ENCODE measurements at regions not wholly inside any gene's neighbourhood (a gene's known extent, or its start where the extent isn't known, plus 50 kb on each side); places are given as distances from the start of the nearest gene placed in this dataset.
"Not testable (repeated sequence)": the region's sequence is repeated elsewhere in the genome, so short reads cannot be mapped to it uniquely, and the experiment has no call there.

DNA sequence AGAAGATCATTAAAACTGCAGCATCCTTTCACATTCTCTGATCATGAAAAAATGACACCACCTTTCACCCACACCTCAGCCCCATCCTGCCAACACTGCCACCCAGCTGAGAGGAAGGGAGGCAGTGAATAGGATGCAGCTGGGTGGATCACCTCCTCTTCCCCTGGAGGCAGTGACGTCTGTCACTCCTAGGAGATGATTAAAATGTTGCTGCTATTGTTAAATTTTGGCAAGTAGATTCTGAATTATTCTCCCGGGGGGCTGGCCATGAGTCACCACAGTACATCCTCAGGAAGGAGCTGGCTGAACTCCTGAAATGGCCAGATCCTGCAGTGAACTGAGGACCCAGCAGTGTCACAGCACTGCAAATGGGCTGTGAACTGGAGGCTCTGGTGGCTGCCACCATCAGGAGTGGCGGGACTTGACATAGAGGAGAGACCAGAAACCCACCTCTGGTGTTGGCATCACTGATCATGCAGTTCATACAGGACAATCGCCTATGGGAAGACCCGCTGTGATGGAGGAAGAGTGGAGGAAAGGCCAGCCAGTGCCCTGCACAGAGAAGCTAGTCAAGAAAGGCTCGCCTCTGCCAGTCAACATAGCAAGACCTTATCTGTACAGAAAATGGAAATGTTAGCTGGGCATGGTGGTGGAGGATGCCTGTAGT lies 199.1 kb downstream of the FAM43A start:
- no peak for DNase-seq

DNA sequence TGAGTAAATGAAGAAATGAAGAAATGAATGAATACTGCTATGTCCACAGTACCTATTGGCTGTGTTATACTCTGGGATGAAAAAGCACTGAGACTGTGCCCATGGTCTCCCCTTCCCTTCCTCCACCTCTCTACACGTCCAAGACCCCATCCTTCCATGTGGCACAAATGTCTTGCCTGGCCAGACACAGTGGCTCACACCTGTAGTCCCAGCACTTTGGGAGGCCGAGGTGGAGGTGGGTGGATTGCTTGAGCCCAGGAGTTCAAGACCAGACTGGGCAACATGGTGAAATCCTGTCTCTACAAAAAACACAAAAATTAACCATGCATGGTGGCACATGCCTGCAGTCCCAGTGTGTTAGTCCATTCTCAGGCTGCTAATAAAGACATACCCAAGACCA lies 200.1 kb downstream of the FAM43A start:
- DNase-seq, result no peak

DNA sequence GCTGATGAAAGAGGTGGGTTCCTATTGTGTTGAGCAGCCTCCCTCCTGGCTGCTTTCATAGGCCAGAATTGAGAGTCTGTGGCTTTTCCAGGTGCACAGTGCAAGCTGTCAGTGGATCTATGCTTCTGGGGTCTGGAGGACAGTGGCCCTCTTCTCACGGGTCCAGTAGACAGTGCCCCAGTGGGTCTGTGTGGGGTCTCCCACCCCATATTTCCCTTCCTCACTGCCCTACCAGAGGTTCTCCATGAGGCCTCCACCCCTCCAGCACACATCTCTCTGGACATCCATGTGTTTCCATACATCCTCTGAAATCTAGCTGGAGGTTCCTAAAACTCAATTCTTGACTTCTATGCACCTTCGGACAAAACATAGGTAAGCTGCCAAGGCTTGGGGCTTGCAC lies 201.2 kb downstream of the FAM43A start:
- DNase-seq, result no peak

DNA sequence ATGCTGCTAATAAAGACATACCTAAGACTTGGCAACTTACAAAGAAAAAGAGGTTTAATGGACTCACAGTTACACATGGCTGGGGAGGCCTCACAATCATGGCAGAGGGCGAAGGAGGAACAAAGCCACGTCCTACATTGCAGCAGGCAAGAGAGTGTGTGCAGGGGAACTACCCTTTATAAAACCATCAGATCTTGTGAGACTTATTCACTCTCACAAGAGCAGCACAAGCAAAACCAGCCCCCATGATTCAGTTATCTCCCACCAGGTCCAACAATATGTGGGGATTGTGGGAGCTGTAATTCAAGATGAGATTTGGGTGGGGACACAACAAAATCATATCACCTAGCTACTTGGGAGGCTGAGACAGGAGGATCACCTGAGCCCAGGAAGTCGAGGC lies 202.4 kb downstream of the FAM43A start:
- DNase-seq, result not testable (repeated sequence)

DNA sequence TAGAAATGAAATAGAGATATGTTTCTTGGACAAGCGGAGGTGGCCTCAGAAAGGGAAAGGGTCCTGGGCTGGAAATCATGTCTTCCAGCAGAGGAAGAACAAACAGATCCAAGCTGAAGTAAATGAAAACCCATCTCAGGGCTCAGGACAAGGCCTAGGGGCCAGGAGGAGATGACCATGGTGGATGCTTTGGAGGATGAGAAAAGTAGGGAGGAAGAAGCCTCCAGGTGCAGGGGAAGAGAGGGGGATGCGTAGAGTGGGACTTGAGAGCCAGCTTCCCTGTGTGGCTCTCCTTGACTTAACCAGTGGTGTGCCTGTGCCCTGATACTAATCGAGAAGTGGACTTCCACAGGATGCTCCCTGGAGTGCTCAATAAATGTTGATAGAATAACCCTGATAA lies 203.2 kb downstream of the FAM43A start:
- DNase-seq, result no peak

DNA sequence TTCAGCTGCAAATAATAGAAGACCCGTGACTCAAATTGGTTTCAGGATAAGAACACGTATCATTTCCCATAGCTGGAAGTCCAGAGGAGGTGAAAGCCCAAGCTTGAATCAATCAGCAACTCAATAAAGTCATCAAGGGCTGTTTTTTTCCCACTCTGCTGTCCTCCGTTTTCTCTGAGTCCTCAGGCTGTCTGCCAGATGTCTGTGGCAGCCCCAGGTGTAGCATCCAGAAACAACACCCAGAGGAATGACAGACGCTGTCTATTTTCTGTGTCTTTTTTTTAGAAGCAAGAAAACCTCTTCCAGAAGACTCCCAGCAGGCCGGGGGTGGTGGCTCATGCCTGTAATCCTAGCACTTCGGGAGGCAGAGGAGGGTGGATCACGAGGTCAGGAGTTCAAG lies 204.4 kb downstream of the FAM43A start:
- no peak for DNase-seq

DNA sequence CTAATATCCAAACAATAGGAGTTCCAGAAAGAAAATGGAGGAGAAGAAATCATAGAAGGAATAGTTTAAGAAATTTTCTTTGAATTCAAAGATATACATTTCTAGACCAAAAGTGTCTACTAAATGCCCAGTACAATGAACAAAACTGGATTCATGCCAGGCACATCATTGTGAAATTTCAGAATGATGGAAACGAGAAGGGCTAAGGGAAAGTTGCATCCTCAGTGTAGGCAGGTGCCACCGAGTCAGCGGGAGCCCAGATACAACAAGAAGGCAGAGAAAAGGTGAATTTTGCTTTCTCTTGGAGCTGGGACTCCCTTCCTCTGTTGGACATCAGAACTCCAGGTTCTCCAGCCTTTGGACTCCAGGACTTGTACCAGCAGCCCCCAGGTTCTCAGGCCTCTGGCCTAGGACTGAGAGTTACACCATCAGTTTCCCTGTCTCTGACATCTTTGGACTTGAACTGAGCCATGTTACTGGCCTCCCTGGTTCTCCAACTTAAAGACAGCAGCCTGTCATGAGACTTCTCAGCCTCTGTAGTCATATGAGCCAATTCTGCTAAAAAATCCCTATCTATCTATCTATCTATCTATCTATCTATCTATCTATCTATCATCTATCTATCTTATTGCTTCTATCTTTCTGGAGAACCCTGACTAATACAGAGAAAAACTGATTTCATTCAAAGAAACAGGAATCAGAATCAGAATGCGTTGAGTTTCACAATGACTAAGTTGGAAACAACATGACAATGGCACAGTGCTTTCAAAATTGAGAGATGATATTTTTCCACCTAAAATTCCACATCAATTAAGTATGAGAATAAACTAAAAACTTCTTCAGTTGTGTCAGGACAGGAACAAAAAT lies 207.7 kb downstream of the FAM43A start:
- DNase-seq, result no peak

DNA sequence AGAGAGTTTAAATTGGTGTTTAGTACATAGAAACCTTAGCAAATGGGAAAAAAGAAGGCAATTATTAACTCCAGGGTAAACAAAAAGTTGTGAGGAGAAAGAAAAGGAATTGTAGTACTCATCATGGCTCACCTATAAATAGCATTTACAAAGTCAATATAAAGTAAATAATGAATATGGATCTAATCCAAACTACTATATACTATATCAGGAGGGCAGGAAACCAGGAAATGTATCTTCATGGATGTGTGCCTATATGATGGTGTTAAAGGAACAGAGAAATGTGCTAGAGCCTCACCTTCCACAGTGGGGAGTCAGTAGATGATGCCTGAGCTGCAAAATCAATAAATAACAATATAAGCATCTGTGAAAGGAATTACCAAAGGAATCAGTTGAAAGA lies 208.9 kb downstream of the FAM43A start:
- no peak for DNase-seq

DNA sequence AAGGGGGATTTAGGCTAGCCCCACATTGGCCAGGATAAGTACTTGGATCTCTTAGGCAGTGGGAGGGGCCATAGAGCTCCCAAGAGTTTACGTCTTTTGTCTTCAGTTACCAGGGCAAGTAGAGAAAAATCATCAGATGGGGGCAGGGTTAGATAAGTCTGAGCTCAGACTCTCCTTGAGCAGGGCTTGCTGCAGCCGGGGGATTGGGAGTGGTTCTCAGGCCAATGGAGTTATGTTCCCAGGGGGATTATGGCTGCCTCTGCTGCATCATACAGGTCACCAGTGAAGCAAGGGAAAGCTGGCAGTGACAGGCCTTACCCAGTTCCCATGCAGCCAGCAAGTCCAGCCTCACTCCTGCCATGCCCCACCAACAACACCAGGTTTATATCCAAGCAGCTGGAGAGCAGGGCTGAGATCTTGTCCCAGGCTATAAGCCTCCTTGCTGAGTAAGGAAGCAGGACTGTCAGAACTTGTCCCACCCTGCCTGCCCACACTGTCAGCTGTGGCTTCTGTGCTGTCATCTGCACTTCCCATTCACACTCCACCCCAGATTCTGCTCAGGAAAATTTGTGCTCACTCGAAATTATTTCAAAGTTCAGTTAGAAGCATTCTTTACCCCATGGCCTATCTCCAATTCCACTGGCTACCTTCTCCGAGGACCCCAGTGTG lies 215.3 kb downstream of the FAM43A start:
- no peak for DNase-seq

DNA sequence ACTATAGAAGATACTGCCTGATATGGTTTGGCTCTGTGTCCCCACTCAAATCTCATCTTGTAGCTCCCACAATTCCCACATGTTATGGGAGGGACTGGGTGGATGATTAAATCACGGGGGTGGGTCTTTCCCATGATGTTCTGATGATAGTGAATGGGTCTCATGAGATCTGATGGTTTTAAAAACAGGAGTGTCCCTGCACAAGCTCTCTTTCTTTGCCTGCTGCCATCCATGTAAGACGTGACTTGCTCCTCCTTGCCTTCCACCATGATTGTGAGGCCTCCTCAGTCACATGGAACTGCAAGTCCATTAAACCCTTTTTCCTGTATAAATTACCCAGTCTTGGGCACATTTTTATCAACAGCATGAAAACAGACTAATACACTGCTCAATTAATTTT lies 217.8 kb downstream of the FAM43A start:
- not testable (repeated sequence) for DNase-seq

DNA sequence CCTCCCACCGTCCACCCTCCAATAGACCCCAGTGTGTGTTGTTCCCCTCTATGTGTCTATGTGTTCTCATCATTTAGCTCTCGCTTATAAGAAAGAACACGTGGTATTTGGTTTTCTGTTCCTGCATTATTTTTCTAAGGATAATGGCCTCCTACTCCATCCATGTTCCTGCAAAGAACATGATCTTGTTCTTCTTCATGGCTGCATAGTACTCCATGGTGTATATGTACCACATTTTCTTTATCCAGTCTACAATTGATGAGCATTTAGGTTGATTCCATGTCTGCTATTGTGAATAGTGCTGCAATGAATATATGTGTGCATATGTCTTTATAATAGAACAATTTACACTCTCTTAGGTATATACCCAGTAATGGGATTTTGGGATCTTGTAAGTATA lies 219.3 kb downstream of the FAM43A start:
- DNase-seq, result not testable (repeated sequence)

DNA sequence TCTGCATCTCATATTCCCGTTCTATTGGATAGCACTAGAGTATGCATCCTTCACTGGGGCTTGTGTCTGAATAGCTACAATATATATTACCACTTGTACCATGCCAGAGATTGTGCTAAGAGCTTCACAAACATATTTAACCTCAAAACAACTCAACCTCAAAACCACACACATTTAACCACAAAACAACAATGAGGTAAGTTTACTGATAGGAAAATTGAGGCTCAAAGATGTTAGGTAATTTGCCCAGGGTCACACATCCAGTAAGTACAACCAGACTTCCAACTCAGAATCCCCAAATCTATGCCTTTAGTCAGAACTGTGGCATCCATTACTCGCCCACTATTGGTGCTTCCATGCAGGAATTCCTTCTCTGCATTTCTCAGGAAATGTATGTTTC lies 220.0 kb downstream of the FAM43A start:
- DNase-seq, result no peak

DNA sequence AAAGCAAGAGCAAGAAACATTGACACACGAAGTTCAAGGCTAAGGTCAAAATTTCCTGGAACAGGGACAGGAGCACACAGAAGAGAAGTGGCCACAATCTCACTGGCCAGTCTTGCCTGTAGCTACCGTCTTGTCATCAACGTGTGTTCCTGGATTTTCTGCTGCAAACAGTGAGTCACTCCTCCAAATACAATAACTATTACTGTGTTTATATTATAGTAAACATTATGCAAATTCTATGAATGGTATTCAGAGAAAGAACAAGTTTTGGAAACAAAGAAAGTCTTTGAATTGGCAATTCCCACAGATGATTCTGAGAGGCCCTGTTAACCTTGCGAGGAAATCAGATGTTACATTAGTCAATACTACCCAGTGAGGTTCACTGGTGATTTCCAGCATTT lies 220.5 kb downstream of the FAM43A start:
- no peak for DNase-seq

DNA sequence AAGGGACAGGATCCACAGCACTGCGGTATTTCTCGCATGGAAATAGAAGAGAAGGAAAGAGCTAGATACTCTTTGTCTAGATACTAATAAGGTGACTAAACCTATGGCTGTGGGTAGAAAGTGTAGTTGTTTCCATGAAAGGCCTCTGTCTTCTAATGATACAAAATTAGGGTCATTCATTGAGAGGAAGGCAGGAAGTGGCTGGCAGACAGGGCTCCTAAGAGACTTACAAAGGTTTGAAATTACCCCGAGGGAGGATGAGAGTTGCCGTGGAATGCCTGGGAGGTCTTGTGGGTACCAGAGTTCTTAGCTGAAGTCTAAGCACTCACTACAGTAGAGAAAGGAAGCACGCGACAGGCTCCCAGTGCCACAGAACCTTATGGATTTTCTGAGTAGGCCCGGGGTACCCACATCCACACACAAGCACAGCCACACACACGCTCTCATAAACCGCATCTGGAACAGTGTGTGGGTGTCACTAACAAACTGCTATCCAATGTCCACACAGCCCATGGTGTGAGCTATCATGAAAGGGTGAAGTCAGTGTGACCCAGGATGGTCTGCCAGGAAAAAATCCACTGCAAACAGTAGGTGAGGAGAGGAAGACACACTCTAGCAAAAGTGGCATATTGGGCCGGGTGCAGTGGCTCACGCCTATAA lies 221.4 kb downstream of the FAM43A start:
- DNase-seq, result no peak

DNA sequence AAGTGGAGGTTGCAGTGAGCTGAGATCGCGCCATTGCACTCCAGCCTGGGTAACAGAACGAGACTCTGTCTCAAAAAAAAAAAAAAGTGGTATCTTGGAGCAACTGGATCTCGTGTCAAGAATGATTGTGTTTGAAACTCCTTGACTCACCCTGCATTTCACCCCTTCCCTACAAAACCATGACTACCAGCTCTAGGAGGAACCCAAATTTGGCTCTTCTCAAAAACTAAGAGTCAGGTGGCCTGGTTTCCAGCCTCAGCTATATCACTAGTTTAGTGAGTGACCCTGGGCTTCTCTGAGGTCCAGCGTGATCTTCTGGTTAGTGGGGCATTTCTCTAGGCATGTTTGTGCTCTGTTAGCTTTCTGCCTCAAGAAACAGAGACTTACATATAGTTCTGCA lies 222.1 kb downstream of the FAM43A start:
- no peak for DNase-seq

DNA sequence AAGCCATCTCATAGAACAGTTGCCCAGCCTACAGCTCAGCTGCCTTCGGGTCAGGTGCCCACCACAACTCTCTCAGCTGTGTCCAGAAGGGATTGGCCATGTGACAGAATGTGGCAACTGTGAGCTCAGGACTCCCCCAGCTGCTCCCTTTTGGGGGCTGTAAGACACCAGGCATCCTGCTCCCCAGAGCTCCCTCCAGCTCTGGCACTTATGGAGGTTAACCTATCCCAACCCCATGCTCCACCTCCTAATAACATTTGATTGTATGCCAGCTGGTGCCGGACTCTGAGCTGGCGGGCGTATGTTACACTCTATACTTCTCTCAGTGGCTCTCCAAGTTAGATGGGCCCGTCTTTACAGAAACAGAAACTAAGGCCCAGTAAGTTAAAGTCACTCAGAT lies 222.8 kb downstream of the FAM43A start:
- DNase-seq, result no peak

DNA sequence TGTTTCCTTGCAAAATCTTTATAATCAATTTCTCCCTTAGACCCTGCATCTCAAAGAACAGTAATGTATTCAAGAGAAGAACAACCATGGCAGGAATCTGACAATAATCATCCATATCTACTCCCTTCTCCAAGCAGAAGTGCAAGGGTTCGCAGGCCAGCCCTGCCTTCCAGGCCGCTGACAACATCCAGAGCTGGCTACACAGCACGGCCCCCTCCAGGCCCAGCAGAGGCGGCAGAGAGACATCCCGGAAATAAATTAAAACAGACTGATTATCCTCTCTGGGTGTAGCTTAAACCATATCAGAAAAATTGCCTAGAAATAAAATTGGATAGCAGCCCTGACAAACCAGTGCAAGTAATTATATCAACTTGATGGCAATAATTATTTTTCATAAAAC lies 223.3 kb downstream of the FAM43A start:
- DNase-seq, result no peak

DNA sequence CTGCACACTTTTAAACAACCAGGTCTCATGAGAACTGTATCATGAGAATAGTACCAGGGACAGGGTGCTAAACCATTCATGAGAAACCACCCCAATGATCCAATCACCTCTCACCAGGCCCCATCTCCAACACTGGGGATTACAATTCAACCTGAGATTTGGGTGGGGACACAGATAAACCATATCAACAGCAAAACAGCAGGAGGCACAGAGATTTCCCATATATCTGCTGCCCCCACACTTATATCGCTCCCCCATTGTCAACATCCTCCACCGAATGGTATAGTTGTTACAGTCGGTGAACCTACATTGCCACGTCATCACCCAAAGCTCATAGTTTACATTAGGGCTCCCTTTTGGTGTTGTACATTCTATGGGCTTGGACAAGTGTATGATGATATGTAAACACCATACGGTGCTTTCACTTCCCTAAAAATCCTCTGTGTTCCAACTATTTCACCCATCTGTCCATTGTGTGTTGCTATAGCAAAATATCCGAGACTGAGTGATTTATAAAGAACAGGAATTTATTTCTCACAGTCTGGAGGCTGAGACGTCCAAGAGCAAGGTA lies 224.8 kb downstream of the FAM43A start:
- DNase-seq, result no peak

DNA sequence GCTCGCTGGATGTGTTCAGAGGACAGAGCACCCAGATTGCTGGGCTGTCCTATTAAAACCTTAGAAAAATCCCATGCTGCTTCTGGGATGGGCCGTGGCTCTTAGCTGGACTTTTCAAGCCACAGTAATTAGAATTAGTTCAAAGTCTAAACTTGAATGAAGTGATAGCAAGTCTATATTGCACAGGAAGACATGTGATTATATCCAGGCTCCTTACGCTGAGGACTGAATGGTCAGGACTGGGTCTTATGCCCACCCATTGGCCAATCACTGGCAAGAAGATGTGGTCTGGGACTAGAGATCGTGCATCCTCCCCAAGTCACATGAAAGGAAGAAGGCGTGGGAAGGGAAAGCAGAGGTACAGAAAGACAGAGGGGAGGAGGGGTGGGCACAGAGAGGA lies 227.6 kb downstream of the FAM43A start:
- no peak for DNase-seq

DNA sequence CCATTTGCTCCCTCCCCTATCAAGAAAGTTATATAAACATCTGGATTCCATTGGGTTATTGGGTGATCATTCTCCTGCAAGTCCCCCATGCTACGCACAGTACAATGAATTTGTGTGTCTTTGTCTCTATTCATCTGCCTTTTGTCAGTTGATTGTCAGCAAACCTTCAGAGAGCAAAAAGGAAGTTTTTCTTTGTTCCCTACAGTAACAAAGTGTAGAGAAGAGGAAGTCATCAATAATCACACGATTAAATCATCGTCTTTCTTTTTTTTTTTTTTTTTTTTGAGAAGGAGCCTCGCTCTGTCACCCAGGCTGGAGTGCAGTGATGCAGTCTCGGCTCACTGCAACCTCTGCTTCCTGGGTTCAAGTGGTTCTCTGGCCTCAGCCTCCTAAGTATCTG lies 239.2 kb downstream of the FAM43A start:
- DNase-seq, result not testable (repeated sequence)

DNA sequence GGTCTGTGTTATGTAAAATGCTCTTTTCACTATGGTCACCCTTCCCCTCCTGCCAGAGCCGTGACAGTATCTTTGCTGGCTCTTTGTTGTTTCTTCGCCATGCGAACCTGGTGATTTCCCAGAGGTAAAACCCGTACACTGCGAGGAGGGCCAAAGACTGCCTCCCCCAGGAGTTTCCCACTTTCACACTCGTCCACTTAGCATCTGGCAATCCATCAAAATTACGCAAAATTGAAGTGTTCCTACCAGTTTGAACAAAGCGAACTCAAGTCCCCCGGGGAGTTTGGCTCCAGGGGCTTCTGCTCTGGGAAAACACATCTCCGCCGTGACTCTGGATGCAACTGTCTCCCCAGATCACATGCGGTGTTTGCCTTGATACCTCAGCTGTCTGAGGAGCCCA lies 239.9 kb downstream of the FAM43A start:
- no peak for DNase-seq

DNA sequence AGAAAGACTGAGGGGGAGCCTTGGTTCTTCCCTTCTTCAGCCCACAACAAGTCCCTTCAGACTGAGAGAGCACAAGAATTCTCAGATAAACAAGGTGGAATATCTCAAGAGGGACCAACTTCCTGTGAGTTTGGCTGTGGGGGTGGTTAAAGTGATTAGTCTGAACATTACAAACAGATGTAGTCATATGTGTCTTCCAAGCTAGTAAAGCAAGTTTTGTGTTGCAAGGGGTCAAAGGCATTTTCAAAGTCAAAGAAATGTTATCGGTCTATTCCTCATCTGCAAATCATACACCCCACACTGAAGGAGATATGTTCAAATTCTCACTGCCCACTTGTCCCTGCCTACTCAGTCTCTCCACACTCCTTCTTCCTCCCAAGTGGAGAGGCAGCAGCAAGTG lies 242.5 kb downstream of the FAM43A start:
- DNase-seq, result no peak
